HUES48 (cell line): ENCODE measurements at regions not wholly inside any gene's neighbourhood (a gene's known extent, or its start where the extent isn't known, plus 50 kb on each side); places are given as distances from the start of the nearest gene placed in this dataset.

ENCODE experiments used
- H3K27ac ChIP-seq: one replicate; pipeline ENCODE4 v1.7.0; 2013; ENCODE audit warnings: low read depth, low read length, inconsistent platforms
- H3K27me3 ChIP-seq: 2 replicates; pipeline ENCODE4 v1.6.1; 2013; ENCODE audit warnings: mild to moderate bottlenecking, low read length; ENCODE audit not compliant: control insufficient read depth, insufficient read depth
- H3K36me3 ChIP-seq: 2 replicates; pipeline ENCODE4 v1.6.1; 2013; ENCODE audit warnings: low read length; ENCODE audit not compliant: control insufficient read depth, insufficient read depth
- H3K4me1 ChIP-seq: 2 replicates; pipeline ENCODE4 v1.6.1; 2013; ENCODE audit warnings: mild to moderate bottlenecking, low read length; ENCODE audit not compliant: control insufficient read depth, insufficient read depth
- H3K4me3 ChIP-seq: 2 replicates; pipeline ENCODE4 v1.5.1; 2013; ENCODE audit warnings: mild to moderate bottlenecking, low read depth, low read length
- H3K9ac ChIP-seq: 2 replicates; pipeline ENCODE4 v1.6.1; 2013; ENCODE audit warnings: mild to moderate bottlenecking, low read depth, low read length, moderate library complexity
- H3K9me3 ChIP-seq: 2 replicates; pipeline ENCODE4 v1.6.1; 2013; ENCODE audit warnings: low read length; ENCODE audit not compliant: control insufficient read depth, insufficient read depth

DNA sequence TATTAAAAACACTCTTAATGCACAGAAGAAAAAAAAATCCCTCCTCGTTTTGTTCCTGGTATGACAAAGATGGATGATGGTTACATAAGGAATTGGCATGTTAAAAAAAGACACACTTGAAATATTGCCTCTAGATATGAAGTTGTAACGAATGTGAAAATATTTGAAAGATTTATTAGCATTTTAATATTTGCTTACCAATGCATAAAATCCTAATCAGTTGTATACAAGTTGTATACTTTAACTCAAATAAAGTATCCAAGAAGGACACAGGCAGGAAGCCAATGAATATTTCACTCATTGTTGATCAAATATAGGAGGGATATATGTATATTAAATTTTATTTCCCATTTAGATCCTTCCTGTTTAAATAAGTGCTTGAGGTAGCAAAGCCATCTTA lies 850.8 kb upstream of the RBFOX1 start:
- Histone ChIP-seq H3K9me3 (no peaks in the 10 kb centered on the region), H3K27me3 (peaks cover 30% of the 10 kb centered on the region), H3K4me3 (no peak overlapping the region), H3K27ac (no peak overlapping the region), H3K4me1 (peaks cover 5% of the 10 kb centered on the region; the same call in 1 of the 2 replicates), H3K9ac (no peak overlapping the region), H3K36me3 (no peaks in the 10 kb centered on the region)

DNA sequence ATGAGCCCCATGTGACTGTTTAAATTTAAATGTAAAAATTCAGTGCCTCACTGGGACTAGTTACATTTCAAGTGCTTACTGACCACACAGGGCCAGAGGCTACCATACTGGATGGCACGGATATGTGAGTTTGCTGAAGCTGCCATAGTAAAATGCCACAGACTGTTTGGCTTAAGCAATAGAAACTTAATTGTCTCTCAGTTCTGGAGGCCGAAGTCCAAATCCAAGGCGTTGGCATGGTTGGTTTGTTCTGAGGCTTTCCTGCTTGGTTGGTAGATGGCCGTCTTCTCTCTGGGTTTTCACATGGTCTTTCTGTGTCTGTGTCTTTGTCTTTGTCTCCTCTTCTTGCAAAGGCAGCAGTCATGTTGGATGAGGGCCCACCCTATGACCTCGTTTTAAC lies 878.9 kb upstream of the RBFOX1 start:
- no peaks in the 10 kb centered on the region for H3K27me3 ChIP-seq
- H3K27ac ChIP-seq, result no peak overlapping the region
- no peak overlapping the region for H3K4me3 ChIP-seq
- H3K9me3 ChIP-seq, result no peaks in the 10 kb centered on the region
- H3K4me1 ChIP-seq, result no peaks in the 10 kb centered on the region
- no peaks in the 10 kb centered on the region for H3K36me3 ChIP-seq
- no peak overlapping the region for H3K9ac ChIP-seq

DNA sequence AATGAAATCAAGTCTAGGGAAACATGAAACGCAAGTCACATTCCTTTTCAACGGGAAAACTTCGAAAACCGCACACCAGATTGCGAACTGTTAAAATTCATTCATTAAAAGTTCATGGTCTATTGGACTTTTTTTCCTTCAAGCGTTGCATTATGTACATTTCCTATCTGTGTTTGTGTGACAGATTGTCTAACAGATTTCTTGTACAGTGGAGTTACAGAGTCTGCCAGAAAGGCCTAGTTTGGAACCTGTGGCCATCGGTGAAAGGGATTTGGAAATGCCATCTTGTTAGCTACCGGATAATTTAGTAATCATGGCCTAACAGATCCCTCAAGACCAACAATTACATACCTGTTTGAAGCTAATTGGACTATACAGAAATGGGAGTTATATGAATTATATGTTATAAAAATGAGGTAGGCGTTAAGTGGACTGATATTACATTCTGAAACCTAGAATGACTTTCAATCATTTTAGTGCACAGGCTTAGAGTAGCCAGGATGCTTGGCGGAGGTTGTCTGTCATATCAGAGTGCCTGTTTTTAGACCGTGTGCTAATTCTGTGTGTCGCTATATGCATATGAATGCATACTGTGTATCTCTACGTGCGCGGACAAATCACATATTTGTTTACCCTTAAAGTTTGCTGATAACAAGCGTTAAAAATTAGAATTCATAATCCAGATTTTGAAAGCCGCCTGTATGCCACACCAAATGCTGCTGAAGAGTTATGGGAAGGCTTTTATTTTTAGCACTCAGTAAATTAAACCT lies 885.4 kb upstream of the RBFOX1 start:
- no peaks in the 10 kb centered on the region for H3K36me3 ChIP-seq
- H3K4me3 ChIP-seq, result no peak overlapping the region
- no peaks in the 10 kb centered on the region for H3K4me1 ChIP-seq
- no peak overlapping the region for H3K27ac ChIP-seq
- no peak overlapping the region for H3K9ac ChIP-seq
- no peaks in the 10 kb centered on the region for H3K27me3 ChIP-seq
- H3K9me3 ChIP-seq, result peaks cover 3% of the 10 kb centered on the region; the same call in 1 of the 2 replicates

DNA sequence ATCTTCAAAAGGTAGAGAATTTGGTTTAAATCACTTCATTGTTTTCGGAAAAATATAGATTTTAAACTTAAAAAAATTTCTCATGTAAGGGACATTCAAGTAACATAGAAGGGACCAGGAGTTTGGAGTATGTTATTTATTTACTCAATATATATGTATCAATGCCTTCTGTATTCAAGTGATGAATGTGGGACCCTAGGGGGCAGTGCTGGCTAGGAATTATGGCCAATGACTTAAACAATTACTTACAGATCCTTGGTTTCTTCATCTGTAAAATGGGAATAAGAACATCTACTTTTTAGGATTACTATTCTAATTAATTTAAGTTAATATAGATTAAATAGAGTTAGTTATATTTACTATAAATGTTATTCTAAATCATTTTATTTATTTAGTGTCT lies 886.3 kb upstream of the RBFOX1 start:
- Histone ChIP-seq H3K9me3 (peaks cover 3% of the 10 kb centered on the region; the same call in 1 of the 2 replicates), H3K9ac (no peak overlapping the region), H3K4me1 (no peaks in the 10 kb centered on the region)

DNA sequence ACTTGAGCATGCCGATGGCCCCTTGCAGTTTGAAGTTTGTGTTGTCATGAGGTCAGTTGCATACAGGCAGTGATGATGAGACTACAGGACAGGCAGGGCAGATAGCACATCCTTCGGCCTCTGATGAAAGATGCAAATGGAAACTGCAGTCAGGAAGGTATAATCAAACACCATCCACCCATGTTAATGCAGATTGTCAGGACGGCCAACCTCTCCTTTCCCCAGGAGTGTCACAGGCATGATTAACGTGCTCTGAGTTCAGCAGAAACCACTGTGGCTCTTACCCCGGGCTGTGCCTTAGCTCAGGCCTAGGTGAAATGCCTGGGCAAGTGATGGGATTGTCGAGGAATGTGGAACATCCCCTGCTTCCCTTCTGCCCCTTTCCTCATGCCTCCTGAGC lies 893.5 kb upstream of the RBFOX1 start:
- no peak overlapping the region for H3K9ac ChIP-seq
- H3K27ac ChIP-seq, result no peak overlapping the region
- no peaks in the 10 kb centered on the region for H3K4me1 ChIP-seq
- no peaks in the 10 kb centered on the region for H3K36me3 ChIP-seq
- H3K4me3 ChIP-seq, result no peak overlapping the region
- H3K9me3 ChIP-seq, result no peaks in the 10 kb centered on the region
- H3K27me3 ChIP-seq, result no peaks in the 10 kb centered on the region

More for the DNA sequence above, 886.3 kb upstream of the RBFOX1 start:
- no peaks in the 10 kb centered on the region for H3K36me3 ChIP-seq
- H3K27me3 ChIP-seq, result no peaks in the 10 kb centered on the region
- H3K4me3 ChIP-seq, result no peak overlapping the region
- H3K27ac ChIP-seq, result no peak overlapping the region

DNA sequence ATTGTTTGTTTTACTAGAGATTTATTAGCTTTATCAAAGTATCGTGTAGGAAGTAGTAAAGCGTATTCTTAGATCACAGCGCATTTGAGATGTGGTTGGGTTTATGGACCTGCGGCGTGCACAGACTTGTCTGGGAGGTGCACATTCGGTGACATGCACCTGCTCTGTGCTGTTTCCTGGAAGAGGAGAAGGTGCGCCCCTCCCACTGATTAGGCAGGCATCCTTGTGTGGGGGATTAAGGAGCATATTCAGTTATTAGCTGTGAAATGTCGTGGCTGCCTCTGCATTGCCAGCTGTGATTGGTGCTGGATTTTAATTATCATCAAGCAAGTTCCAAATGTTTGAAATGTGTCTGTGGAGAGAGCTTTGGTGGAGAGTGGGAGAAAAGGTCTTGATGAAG lies 903.8 kb upstream of the RBFOX1 start:
- Histone ChIP-seq H3K4me1 (no peaks in the 10 kb centered on the region), H3K27ac (no peak overlapping the region), H3K27me3 (no peaks in the 10 kb centered on the region), H3K9ac (no peak overlapping the region), H3K4me3 (no peak overlapping the region), H3K9me3 (no peaks in the 10 kb centered on the region), H3K36me3 (no peaks in the 10 kb centered on the region)

DNA sequence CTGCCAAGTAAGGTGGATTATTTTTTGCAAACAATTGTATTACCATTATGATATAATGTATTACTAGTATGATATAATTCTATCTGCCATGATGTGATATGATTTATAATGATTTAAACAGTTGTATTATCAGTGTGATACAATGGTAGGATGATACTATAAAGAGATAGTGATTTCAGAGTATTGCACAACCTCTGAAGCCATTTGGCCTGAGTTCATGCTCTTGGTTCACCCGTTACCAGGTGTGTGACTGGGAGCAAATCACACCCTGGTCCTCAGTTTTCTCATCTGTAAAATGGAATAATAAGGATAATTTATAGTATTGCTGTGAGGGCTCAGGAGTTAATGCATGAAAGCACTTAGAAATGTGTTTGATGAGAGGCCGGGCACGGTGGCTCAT lies 905.0 kb upstream of the RBFOX1 start:
- Histone ChIP-seq H3K4me1 (no peaks in the 10 kb centered on the region), H3K27me3 (no peaks in the 10 kb centered on the region), H3K36me3 (no peaks in the 10 kb centered on the region), H3K9ac (no peak overlapping the region), H3K9me3 (no peaks in the 10 kb centered on the region), H3K4me3 (no peak overlapping the region), H3K27ac (no peak overlapping the region)

DNA sequence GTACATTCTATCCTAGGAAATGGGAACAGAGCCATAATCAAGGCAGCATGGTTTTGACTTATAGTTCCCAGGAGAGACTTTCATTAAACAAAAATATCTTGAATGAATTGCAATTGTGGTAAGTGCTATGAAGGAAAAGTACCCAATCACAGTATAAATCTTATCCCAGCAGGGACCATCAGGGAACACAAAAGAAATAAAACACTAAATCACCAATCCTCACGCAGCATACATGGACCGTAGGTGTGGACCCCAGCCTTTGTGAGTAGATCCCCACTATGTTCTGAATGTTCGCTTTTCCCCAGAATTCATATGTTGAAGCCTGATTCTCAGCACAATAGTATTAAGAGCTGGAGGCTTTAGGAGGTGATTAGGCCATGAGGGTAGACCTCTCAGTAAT lies 925.0 kb upstream of the RBFOX1 start:
- Histone ChIP-seq H3K27me3 (no peaks in the 10 kb centered on the region), H3K27ac (no peak overlapping the region), H3K9ac (no peak overlapping the region), H3K36me3 (no peaks in the 10 kb centered on the region), H3K4me3 (no peak overlapping the region), H3K9me3 (no peaks in the 10 kb centered on the region), H3K4me1 (no peaks in the 10 kb centered on the region)

DNA sequence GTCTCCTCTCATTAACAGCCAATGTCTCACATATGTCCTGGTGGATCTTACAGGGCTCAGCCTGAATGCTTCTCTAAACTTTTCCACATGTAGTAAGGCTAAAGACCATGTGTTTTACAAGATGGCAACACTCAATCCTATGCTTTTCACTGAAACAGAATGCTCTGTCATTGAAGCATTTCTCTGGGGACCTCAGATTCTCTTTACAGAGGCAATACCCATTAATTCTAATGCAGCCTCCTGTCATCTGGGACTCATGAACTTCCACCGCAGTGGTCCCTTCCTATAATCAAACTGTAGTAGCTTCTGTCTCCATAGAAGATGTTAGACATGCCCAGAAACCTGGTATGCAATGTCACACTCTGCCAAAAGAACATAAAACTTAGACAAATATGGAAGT lies 926.6 kb upstream of the RBFOX1 start:
- H3K9me3 ChIP-seq, result no peaks in the 10 kb centered on the region
- H3K27me3 ChIP-seq, result no peaks in the 10 kb centered on the region
- H3K4me1 ChIP-seq, result no peaks in the 10 kb centered on the region

DNA sequence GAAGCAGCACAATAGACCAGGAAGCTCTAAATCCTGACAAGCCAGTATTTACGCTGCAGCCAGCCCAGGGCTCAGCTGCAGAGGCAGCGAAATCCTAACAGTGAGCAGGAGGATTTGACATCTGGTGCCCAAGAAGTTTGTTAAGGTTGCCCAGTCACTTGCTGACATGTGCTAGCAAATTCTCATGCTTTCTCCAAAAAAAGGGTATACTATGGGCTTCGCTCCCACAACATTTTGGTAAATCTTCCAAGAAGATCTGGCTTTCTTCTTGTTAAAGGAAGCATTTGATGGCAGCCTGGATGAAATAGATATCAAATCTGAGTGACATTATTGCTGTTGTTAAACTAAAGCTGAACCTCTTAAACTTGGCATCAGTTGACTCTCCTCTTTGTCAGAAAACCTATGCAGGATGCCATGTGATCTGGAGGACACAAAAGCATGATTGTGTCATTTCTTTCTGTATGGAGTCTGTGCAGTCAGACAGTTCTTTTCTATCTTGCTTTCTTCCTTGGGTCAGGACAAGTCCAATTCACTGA lies 949.7 kb upstream of the RBFOX1 start:
- no peak overlapping the region for H3K4me3 ChIP-seq
- H3K4me1 ChIP-seq, result no peaks in the 10 kb centered on the region
- no peaks in the 10 kb centered on the region for H3K27me3 ChIP-seq
- no peak overlapping the region for H3K9ac ChIP-seq
- H3K9me3 ChIP-seq, result no peaks in the 10 kb centered on the region
- no peaks in the 10 kb centered on the region for H3K36me3 ChIP-seq
- no peak overlapping the region for H3K27ac ChIP-seq

More for the DNA sequence above, 926.6 kb upstream of the RBFOX1 start:
- H3K4me3 ChIP-seq, result no peak overlapping the region
- no peaks in the 10 kb centered on the region for H3K36me3 ChIP-seq
- no peak overlapping the region for H3K27ac ChIP-seq
- no peak overlapping the region for H3K9ac ChIP-seq

DNA sequence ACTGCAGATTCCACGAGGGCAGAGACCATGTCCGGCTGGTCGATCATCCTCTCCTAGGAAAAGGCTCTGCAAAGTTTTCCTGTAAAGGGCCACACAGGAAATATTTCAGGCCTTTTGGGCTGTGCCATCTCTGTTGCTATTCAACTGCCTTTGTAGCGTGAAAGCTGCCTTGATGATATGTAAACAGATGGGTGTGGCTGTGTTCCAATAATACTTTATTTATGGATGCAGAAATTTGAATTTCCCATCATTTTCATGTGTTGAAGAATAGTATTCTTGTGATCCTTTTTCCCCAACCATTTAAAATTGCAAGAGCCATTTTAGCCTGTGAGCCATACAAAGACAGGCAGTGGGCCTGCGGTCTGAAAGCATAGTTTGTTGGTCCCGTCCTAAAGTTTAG lies 950.7 kb upstream of the RBFOX1 start:
- Histone ChIP-seq H3K4me3 (no peak overlapping the region), H3K36me3 (no peaks in the 10 kb centered on the region), H3K4me1 (no peaks in the 10 kb centered on the region), H3K27me3 (no peaks in the 10 kb centered on the region), H3K27ac (no peak overlapping the region), H3K9me3 (no peaks in the 10 kb centered on the region), H3K9ac (no peak overlapping the region)
